Stimulated activated CD4-positive, alpha-beta T cell treated with anti-CD3 and anti-CD28 coated beads, TNF-alpha, amount 100 ng/mL, for 4 hours (primary cell): ENCODE measurements at regions not wholly inside any gene's neighbourhood (a gene's known extent, or its start where the extent isn't known, plus 50 kb on each side); places are given as distances from the start of the nearest gene placed in this dataset.
A peak's percentile ranks its signal among the peaks of the same experiment; 100 is the strongest.
"Not testable (repeated sequence)": the region's sequence is repeated elsewhere in the genome, so short reads cannot be mapped to it uniquely, and the experiment has no call there.

Experiments used
- DNase-seq, 3 experiments: peaks; one replicate each; pipeline ENCODE4 v3.0.0-alpha.2; 2020; ENCODE audit warnings: low read depth in 3 of 3

GRCh38 chr12:7591531-7591930, 74.2 kb downstream of the APOBEC1 start:
- no peak for DNase-seq

DNA sequence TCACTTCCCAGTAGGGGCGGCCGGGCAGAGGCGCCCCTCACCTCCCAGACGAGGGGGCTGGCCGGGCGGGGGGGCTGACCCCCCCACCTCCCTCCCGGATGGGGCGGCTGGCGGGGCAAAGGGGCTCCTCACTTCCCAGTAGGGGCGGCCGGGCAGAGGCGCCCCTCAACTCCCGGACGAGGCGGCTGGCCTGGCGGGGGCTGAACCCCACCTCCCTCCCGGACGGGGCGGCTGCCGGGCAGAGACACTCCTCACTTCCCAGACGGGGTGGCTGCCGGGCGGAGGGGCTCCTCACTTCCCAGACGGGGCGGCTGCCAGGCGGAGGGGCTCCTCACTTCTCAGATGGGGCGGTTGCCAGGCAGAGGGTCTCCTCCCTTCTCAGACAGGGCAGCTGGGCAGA, 75.6 kb downstream of the APOBEC1 start:
- DNase-seq = not testable (repeated sequence)

GRCh38 chr12:7588742-7589329, 76.9 kb downstream of the APOBEC1 start:
- DNase-seq = peak in 1 of 3 experiments; percentile 7

DNA sequence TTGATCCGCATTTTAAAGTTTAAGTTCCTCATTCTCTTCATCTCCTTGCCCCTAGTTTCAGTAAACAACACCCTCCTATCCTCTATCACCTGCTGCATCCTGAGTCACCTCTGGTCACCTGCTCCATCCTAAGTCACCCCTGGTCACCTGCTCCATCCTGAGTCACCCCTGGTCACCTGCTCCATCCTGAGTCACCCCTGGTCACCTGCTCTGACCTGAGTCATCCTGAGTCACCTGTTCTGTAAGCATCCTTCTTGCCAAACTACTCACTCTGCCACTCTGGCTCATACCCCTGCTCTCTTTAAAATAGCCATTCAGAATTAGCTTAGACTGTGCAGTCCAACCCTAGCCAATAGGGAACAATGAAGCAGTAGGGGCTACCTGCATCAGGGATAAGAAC, 80.6 kb upstream of the CD163 start:
- DNase-seq = not testable (repeated sequence)

GRCh38 chr12:7583471-7583870, 79.9 kb upstream of the CD163 start:
- DNase-seq = no peak

- no peak for DNase-seq
Measured at GRCh38 chr12:7582796-7583195, 79.2 kb upstream of the CD163 start.

DNA sequence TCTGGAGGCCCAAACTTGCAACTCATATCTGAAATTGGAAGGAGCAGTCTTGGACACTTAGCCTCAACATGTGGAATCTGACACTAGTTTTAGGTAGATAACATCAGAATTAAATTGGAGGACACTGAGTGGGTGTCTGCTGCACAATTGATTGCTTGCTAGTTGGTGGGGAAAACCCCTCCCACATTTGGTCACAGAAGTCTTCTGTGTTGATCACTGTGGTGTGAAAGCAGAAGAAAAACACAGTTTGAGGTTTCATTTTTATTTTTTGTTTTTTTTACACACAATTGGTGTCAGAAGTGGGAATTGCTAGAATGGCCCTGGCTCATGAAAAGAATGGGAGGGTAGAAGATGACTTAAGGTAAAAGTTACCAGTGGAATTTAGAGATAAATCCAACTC, 78.0 kb upstream of the CD163 start:
- DNase-seq = no peak

DNA sequence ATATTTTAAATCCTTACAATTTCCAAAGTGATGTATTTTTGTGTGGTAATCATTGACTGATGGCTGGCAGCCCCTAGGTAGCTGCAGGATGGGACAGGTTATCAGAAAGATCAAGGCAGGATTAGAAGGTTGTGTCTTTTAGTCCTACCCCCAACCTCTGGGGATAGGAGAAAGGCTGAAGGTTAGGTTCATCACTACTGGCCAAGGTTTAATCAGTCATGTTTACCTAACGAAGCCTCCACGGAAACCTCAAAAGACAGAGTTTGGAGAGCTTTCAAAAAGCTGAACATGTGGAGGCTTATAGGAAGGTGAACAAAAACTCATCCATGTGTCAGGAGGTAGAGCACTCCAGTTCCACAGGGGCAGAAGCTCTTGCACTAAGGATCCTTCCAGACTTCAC, 77.5 kb upstream of the CD163 start:
- no peak for DNase-seq

GRCh38 chr12:7571257-7571656, 67.7 kb upstream of the CD163 start:
- no peak for DNase-seq

DNA sequence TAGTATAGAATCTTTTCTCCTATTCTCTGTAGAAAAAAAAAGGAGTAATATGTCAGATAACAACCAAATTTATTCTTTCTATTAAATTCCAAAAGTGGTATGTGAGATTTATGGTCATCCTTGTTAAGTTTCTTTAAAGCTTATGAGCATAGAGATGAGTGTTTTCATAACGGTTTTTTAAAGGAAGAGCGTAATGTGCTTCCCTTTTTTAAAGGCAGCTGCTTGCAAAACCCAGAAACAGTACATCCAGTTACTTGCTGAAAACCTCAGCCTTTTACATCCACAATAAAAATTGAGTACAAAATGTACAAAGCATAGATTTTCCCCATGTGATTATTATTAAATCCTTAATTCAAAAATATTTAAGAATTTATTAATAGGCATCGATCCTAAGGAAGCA, 53.6 kb upstream of the CD163 start:
- DNase-seq = no peak

DNA sequence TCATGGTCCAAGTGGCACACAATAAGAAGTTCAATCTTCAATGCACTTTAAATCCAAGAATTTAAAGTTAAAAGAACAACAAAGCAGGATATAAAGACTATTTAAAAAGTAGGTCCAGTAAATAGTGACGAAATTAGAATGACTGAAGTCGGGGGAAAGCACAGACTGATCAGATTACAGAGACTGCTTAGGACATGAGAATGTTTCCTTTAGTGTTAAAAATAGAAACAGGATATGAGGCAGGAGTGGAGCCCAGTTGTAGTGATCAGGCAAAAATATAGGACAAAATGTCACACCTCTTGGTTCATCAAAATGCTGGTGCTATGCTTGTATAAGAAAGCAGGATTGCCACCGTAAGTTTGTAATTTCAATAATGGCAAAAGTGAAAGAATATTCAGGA, 52.2 kb upstream of the CD163 start:
- no peak for DNase-seq

DNA sequence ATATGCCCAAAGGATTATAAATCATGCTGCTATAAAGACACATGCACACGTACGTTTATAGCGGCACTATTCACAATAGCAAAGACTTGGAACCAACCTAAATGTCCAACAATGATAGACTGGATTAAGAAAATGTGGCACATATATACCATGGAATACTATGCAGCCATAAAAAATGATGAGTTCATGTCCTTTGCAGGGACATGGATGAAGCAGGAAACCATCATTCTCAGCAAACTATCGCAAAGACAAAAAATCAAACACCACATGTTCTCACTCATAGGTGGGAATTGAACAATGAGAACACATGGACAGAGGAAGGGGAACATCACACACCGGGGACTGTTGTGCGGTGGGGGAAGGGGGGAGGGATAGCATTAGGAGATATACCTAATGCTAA, 51.3 kb upstream of the CD163 start:
- DNase-seq = not testable (repeated sequence)
